ENCODE measurements at regions not wholly inside any gene's neighbourhood (a gene's known extent, or its start where the extent isn't known, plus 50 kb on each side); places are given as distances from the start of the nearest gene placed in this dataset.

GRCh38 chr2:128867311-128867710, 548.6 kb upstream of the HS6ST1 start:
- H3K4me3 ChIP-seq (ENCODE audit: low read length) = no peak overlapping the region
- no peak for TF ChIP-seq CTCF (IDR thresholded peaks at IDR 0.05; ENCODE audit: insufficient read depth, low read depth, low read length, missing control alignments)
- no peak for DNase-seq (ENCODE audit: low read depth)

GRCh38 chr2:128867936-128868636, 549.4 kb upstream of the HS6ST1 start:
- TF ChIP-seq CTCF (IDR thresholded peaks at IDR 0.05; ENCODE audit: insufficient read depth, low read depth, low read length, missing control alignments) = no peak
- no peak overlapping the region for H3K4me3 ChIP-seq (ENCODE audit: low read length)
- DNase-seq (ENCODE audit: low read depth) = no peak

- TF ChIP-seq CTCF (IDR thresholded peaks at IDR 0.05; ENCODE audit: insufficient read depth, low read depth, low read length, missing control alignments) = no peak
- DNase-seq (ENCODE audit: low read depth) = peak; percentile 70
- H3K4me3 ChIP-seq (ENCODE audit: low read length) = no peak overlapping the region
Measured at GRCh38 chr2:128868686-128869551, 550.3 kb upstream of the HS6ST1 start.

GRCh38 chr2:128874608-128875007, 555.9 kb upstream of the HS6ST1 start:
- H3K4me3 ChIP-seq (ENCODE audit: low read length) = no peak overlapping the region
- no peak for DNase-seq (ENCODE audit: low read depth)
- no peak for TF ChIP-seq CTCF (IDR thresholded peaks at IDR 0.05; ENCODE audit: insufficient read depth, low read depth, low read length, missing control alignments)

- H3K4me3 ChIP-seq (ENCODE audit: low read length) = no peak overlapping the region
- no peak for DNase-seq (ENCODE audit: low read depth)
- no peak for TF ChIP-seq CTCF (IDR thresholded peaks at IDR 0.05; ENCODE audit: insufficient read depth, low read depth, low read length, missing control alignments)
Measured at GRCh38 chr2:128876986-128877983, 558.6 kb upstream of the HS6ST1 start.

GRCh38 chr2:128879161-128879560, 560.5 kb upstream of the HS6ST1 start:
- H3K4me3 ChIP-seq (ENCODE audit: low read length) = no peak overlapping the region
- DNase-seq (ENCODE audit: low read depth) = no peak
- no peak for TF ChIP-seq CTCF (IDR thresholded peaks at IDR 0.05; ENCODE audit: insufficient read depth, low read depth, low read length, missing control alignments)

All from epithelial cell of esophagus (primary cell).